Psoas muscle (tissue), 7 donors: ENCODE measurements at regions not wholly inside any gene's neighbourhood (a gene's known extent, or its start where the extent isn't known, plus 50 kb on each side); places are given as distances from the start of the nearest gene placed in this dataset.

Experiments used
- ATAC-seq, 4 donors: fragments of 200-7000 bp; cut with Tn5 transposase; one replicate each; pipeline ENCODE4 v1.9.1; 2020; ENCODE audit warnings: moderate library complexity in 3 of 4, mild to moderate bottlenecking in 2 of 4
- DNase-seq, 2 donors: peaks; one replicate each; pipeline ENCODE4 v3.0.0-alpha.2; 2020
- H3K27ac ChIP-seq: fragments of 200-600 bp; one replicate; pipeline ENCODE4 v1.8.0; 2022
- H3K27me3 ChIP-seq, 3 donors: fragments of 200-600 bp in 1 of 3; one replicate each; pipeline versions ENCODE4 v1.6.1 to v1.8.0; 2013 to 2022; ENCODE audit warnings: low read length in 2 of 3, mild to moderate bottlenecking in 2 of 3, moderate library complexity in 1 of 3; ENCODE audit not compliant: insufficient read depth in 3 of 3
- H3K36me3 ChIP-seq, 2 donors: fragments of 200-600 bp in 1 of 2; one replicate each; pipeline versions ENCODE4 v1.6.1 to v1.8.0; 2013 to 2022; ENCODE audit warnings: low read depth in 1 of 2, mild to moderate bottlenecking in 1 of 2, moderate library complexity in 1 of 2; ENCODE audit not compliant: insufficient read depth in 1 of 2
- H3K4me1 ChIP-seq: fragments of 200-600 bp; one replicate; pipeline ENCODE4 v1.8.0; 2022
- H3K4me3 ChIP-seq: fragments of 200-600 bp; one replicate; pipeline ENCODE4 v1.8.0; 2022; ENCODE audit warnings: mild to moderate bottlenecking
- H3K9me3 ChIP-seq: fragments of 200-600 bp; one replicate; pipeline ENCODE4 v1.8.0; 2022
- WGBS, 3 donors: extraction: QIAGEN DNeasy Blood & Tissue Kit; methylation state at CpG; one replicate each; pipeline versions ENCODE4 v1.1.6 to v1.1.7; 2013; 5-methylcytosine and 5-hydroxymethylcytosine counted together
- intact Hi-C, 2 donors: fragments of 100-400 bp; cut with DNase I; formaldehyde crosslinking; loops; one replicate each; pipeline versions ENCODE4 v1.11.0 to v1.14.2; 2022
- TF ChIP-seq, protein P1 (sequence below): fragments of 200-600 bp; IDR thresholded peaks from one replicate; pipeline ENCODE4 v1.8.0; 2022; ENCODE audit warnings: antibody characterized with exemption
- donor health status: healthy with polysubstance abuse.
- donor health status: DM: no; HTN: no; CAD: no; lungs with moderate emphysema.
- donor health status: Bipolar disorder and iron deficiency.
- donor health status: healthy.
- donor health status: DM: yes; HTN: yes; CAD: no.
- donor health status: DM: no; HTN: no; CAD: no.
- donor health status: DM: yes; HTN: yes; CAD: no.

DNA sequence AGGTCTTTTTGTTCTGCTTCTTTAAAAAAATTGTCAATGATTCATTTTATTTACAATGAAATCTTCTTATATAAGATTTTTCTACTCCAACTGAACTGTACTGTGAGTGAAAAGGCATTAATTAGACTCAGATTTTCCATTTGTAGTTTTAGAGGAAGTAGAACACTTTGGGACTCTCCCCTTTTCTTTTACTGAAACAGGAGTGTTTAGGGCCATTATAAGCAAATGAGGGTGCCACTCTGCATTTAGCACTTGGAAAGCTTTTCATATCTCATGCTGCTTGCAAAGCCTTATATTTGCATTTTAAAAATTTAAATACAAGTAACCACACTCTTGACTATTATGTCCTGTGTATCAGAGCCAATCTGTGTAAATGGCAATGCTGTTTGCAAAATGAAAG is 584.3 kb downstream of the KLHL13 start:
- TF ChIP-seq, protein P1, sequence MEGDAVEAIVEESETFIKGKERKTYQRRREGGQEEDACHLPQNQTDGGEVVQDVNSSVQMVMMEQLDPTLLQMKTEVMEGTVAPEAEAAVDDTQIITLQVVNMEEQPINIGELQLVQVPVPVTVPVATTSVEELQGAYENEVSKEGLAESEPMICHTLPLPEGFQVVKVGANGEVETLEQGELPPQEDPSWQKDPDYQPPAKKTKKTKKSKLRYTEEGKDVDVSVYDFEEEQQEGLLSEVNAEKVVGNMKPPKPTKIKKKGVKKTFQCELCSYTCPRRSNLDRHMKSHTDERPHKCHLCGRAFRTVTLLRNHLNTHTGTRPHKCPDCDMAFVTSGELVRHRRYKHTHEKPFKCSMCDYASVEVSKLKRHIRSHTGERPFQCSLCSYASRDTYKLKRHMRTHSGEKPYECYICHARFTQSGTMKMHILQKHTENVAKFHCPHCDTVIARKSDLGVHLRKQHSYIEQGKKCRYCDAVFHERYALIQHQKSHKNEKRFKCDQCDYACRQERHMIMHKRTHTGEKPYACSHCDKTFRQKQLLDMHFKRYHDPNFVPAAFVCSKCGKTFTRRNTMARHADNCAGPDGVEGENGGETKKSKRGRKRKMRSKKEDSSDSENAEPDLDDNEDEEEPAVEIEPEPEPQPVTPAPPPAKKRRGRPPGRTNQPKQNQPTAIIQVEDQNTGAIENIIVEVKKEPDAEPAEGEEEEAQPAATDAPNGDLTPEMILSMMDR, result no peak
- H3K27me3 ChIP-seq, result no peaks in the 10 kb centered on the region
- no peaks in the 10 kb centered on the region for H3K4me1 ChIP-seq
- no peak for ATAC-seq
- peaks cover 2% of the 10 kb centered on the region for H3K9me3 ChIP-seq
- H3K36me3 ChIP-seq, result no peaks in the 10 kb centered on the region
- no peak for DNase-seq
- no peak overlapping the region for H3K4me3 ChIP-seq
- no peak overlapping the region for H3K27ac ChIP-seq
- intact Hi-C loops, result no loop called here

DNA sequence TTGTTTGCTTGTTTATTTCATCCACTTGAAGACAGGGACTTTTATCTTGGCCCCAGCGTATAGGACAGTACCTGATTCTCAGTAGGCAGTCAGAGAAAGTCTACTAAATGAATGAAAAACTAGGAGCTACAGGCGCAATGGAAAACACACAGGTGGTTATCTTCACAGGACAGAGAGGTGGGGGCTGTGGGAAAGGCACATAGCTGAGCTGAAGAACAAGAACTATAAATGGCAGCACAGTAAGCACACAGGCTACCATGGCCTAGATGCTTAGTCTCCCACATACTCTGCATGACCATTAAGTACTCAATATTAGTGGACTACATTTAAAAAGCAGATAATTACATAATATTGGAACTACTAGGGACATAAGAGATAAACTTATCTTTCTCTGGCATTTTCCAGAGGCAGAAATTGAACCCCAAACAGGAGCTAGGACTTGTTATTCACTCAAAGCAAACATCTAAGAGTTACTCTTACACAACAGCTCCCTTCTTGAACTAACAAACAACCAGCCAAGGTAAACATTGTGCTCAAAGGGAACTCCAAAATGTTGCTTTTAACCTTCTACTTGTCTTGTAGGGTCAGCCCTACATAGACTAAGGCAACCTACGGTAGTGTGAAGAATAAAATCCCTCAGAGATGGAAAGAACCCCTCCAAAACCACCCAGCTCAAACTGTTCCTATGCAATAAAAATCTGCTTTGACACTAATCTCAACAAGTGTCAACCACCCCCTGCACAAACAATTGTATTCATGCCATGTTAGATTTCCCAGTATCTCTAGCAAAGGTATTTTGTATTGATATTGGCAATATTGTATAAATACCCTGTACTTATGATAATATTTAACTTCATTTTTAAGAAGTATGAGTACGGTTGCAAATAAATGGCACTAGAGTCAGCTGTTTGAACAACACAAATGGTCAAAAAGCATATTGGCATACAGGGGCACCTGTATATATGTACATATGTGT is 593.6 kb downstream of the KLHL13 start:
- ATAC-seq (no peak), DNase-seq (no peak)
- H3K27me3 ChIP-seq, result no peaks in the 10 kb centered on the region
- H3K9me3 ChIP-seq, result no peaks in the 10 kb centered on the region
- H3K4me1 ChIP-seq, result no peaks in the 10 kb centered on the region
- TF ChIP-seq, protein P1, result no peak
- no peaks in the 10 kb centered on the region for H3K36me3 ChIP-seq
- no peak overlapping the region for H3K27ac ChIP-seq
- H3K4me3 ChIP-seq, result no peak overlapping the region
- intact Hi-C loops, result no loop called here
- 85 to 96% (median 89%) methylated on average over 4 of the region's 4 CpGs for WGBS, 3 donors

DNA sequence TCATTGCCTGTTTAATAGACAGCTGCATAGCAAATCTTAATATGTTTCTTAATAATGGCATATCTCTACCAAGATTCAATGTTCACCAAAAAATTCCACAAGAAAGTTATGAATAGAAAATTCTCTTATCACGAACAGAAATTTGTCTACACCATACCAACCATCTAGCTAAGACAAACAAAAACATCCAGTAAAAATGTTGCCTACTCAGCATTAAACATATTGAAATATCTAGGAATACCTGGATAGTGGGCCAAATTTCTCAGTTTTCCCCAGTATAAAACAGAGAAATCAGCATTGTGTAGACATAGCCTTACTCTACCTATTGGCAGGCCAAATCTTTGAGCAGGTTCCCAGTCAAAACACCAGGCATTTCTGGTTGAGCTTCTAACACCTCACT is 598.6 kb downstream of the KLHL13 start:
- Histone ChIP-seq H3K36me3 (no peaks in the 10 kb centered on the region), H3K4me3 (no peak overlapping the region), H3K9me3 (no peaks in the 10 kb centered on the region), H3K27me3 (no peaks in the 10 kb centered on the region), H3K27ac (no peak overlapping the region), H3K4me1 (no peaks in the 10 kb centered on the region)
- DNase-seq (no peak), ATAC-seq (no peak)
- 80 to 94% (median 93%) methylated on average over 1 of the region's 1 CpG for WGBS, 3 donors
- TF ChIP-seq, protein P1, result no peak
- intact Hi-C loops, result no loop called here

GRCh38 chrX:117511379-117511778 is 605.2 kb downstream of the KLHL13 start:
- no peaks in the 10 kb centered on the region for H3K9me3 ChIP-seq
- H3K27ac ChIP-seq, result no peak overlapping the region

More at GRCh38 chrX:117511379-117511778, 605.2 kb downstream of the KLHL13 start:
- H3K4me3 ChIP-seq, result no peak overlapping the region
- no peaks in the 10 kb centered on the region for H3K4me1 ChIP-seq
- TF ChIP-seq, protein P1, result no peak
- no peaks in the 10 kb centered on the region for H3K27me3 ChIP-seq
- DNase-seq (no peak), ATAC-seq (no peak)
- intact Hi-C loops, result no loop called here
- no peaks in the 10 kb centered on the region for H3K36me3 ChIP-seq
